H1 (cell line): ENCODE measurements at regions not wholly inside any gene's neighbourhood (a gene's known extent, or its start where the extent isn't known, plus 50 kb on each side); places are given as distances from the start of the nearest gene placed in this dataset.

ENCODE experiments used
- CTCF ChIA-PET: fragments of 300-600 bp; sonication (Branson Sonifier 250); formaldehyde crosslinking; loops from one replicate; lab custom pipeline; 2021; ENCODE audit not compliant: partially characterized antibody; lab: Charles Lee
- POLR2A ChIA-PET: fragments of 300-600 bp; sonication (Branson Sonifier 250); formaldehyde crosslinking; loops from one replicate; lab custom pipeline; 2021; ENCODE audit warnings: inconsistent platforms; ENCODE audit not compliant: partially characterized antibody; lab: Charles Lee
- DNase-seq, 2 experiments: peaks; one replicate each; pipeline versions ENCODE4 v3.0.0 to v3.0.0-alpha.2; 2010 to 2022; ENCODE audit warnings: low spot score in 2 of 2, low read depth in 1 of 2, mixed read lengths in 1 of 2
- FAIRE-seq: peaks from 2 replicates; lab custom pipeline; 2011; peaks lifted over from hg19 to GRCh38; lab: Jason Lieb, UNC
- H2AFZ ChIP-seq: 2 replicates; pipeline ENCODE4 v1.8.1; 2012; ENCODE audit warnings: low read length, inconsistent platforms
- H2AK5ac ChIP-seq: 2 replicates; pipeline ENCODE4 v1.6.1; 2013; ENCODE audit warnings: low read depth, low read length
- H2BK120ac ChIP-seq: replicated peaks from 2 replicates; pipeline ENCODE3; 2013; ENCODE audit warnings: low read depth, low read length, inconsistent platforms
- H2BK12ac ChIP-seq: 2 replicates; pipeline ENCODE4 v1.6.1; 2013; ENCODE audit warnings: low read depth, low read length
- H2BK15ac ChIP-seq: 2 replicates; pipeline ENCODE4 v1.6.1; 2013; ENCODE audit warnings: low read length
- H2BK20ac ChIP-seq: 2 replicates; pipeline ENCODE4 v1.6.1; 2013; ENCODE audit warnings: low read length
- H2BK5ac ChIP-seq: 2 replicates; pipeline ENCODE4 v1.6.1; 2013; ENCODE audit warnings: low read depth, low read length
- H3K14ac ChIP-seq: 2 replicates; pipeline ENCODE4 v1.6.1; 2013; ENCODE audit warnings: inconsistent platforms; ENCODE audit not compliant: insufficient read length
- H3K18ac ChIP-seq: 2 replicates; pipeline ENCODE4 v1.6.1; 2013; ENCODE audit warnings: low read length; ENCODE audit errors: extremely low read depth
- H3K23ac ChIP-seq: 2 replicates; pipeline ENCODE4 v1.6.1; 2013; ENCODE audit warnings: inconsistent platforms; ENCODE audit not compliant: insufficient read length
- H3K23me2 ChIP-seq: 2 replicates; pipeline ENCODE4 v1.6.1; 2013; ENCODE audit warnings: low read depth, low read length
- H3K27ac ChIP-seq: 2 replicates; pipeline ENCODE4 v1.6.1; 2011; ENCODE audit warnings: low read depth, low read length, inconsistent platforms
- H3K27me3 ChIP-seq, 4 experiments: replicated peaks in 1 of 4; 1 replicate in 1 of 4; 2 replicates in 3 of 4; pipeline versions ENCODE4 v1.6.1 to v1.8.1; 2011 to 2013; ENCODE audit warnings: low read length in 3 of 4, mild to moderate bottlenecking in 3 of 4, inconsistent platforms in 2 of 4, mixed read lengths in 2 of 4, moderate library complexity in 1 of 4; ENCODE audit not compliant: control insufficient read depth in 3 of 4, insufficient read depth in 3 of 4; ENCODE audit errors: extremely low read depth in 1 of 4
- H3K36me3 ChIP-seq, 4 experiments: 2 replicates each; pipeline versions ENCODE4 v1.6.1 to v1.8.1; 2011 to 2013; ENCODE audit warnings: mild to moderate bottlenecking in 4 of 4, low read length in 3 of 4, moderate library complexity in 2 of 4, control low read depth in 1 of 4, inconsistent platforms in 1 of 4; ENCODE audit not compliant: insufficient read depth in 4 of 4, control insufficient read depth in 2 of 4
- H3K4ac ChIP-seq: replicated peaks from 2 replicates; pipeline ENCODE3; 2013; ENCODE audit warnings: low read length, low read depth, mixed read lengths, inconsistent platforms; ENCODE audit not compliant: insufficient read length
- H3K4me1 ChIP-seq, 4 experiments: replicated peaks in 1 of 4; 1 replicate in 1 of 4; 2 replicates in 3 of 4; pipeline versions ENCODE4 v1.6.1 to v1.8.1; 2011 to 2013; ENCODE audit warnings: low read length in 3 of 4, inconsistent platforms in 2 of 4, mixed read lengths in 1 of 4; ENCODE audit not compliant: insufficient read depth in 4 of 4, control insufficient read depth in 3 of 4
- H3K4me2 ChIP-seq, 2 experiments: 2 replicates each; pipeline versions ENCODE4 v1.6.1 to v1.8.1; 2011 to 2013; ENCODE audit warnings: low read depth in 2 of 2, low read length in 2 of 2, control low read depth in 1 of 2, inconsistent platforms in 1 of 2, mild to moderate bottlenecking in 1 of 2; ENCODE audit not compliant: insufficient read depth in 1 of 2
- H3K4me3 ChIP-seq, 4 experiments: fragments of 200-600, 300-600 bp in 1 of 4; sonication (generic), shearing (Covaris generic), sonication (Bioruptor Twin) in 1 of 4; 2 replicates each; pipeline versions ENCODE4 v1.5.1 to v1.8.1; 2011 to 2016; ENCODE audit warnings: low read length in 4 of 4, low read depth in 3 of 4, control low read depth in 2 of 4, inconsistent platforms in 2 of 4, mild to moderate bottlenecking in 2 of 4, mixed read lengths in 1 of 4, moderate library complexity in 1 of 4; ENCODE audit not compliant: insufficient read depth in 2 of 4; ENCODE audit errors: extremely low read depth in 1 of 4
- H3K56ac ChIP-seq: replicated peaks from 2 replicates; pipeline ENCODE3; 2013; ENCODE audit warnings: low read depth, mild to moderate bottlenecking, mixed read lengths, low read length, inconsistent platforms; ENCODE audit not compliant: insufficient read length
- H3K79me1 ChIP-seq: 2 replicates; pipeline ENCODE4 v1.6.1; 2013; ENCODE audit warnings: low read depth, low read length, control low read depth
- H3K79me2 ChIP-seq, 2 experiments: 2 replicates each; pipeline versions ENCODE4 v1.6.1 to v1.8.1; 2012 to 2013; ENCODE audit warnings: low read length in 2 of 2, mild to moderate bottlenecking in 2 of 2, inconsistent platforms in 1 of 2; ENCODE audit not compliant: insufficient read depth in 2 of 2, control insufficient read depth in 1 of 2
- H3K9ac ChIP-seq, 4 experiments: replicated peaks in 1 of 4; 1 replicate in 1 of 4; 2 replicates in 3 of 4; pipeline versions ENCODE4 v1.6.1 to v1.8.1; 2011 to 2013; ENCODE audit warnings: low read depth in 3 of 4, low read length in 3 of 4, control low read depth in 2 of 4, mild to moderate bottlenecking in 2 of 4, moderate library complexity in 2 of 4, inconsistent platforms in 1 of 4; ENCODE audit errors: extremely low read depth in 1 of 4
- H3K9me3 ChIP-seq, 2 experiments: 2 replicates each; pipeline versions ENCODE4 v1.6.1 to v1.8.1; 2012 to 2013; ENCODE audit warnings: mild to moderate bottlenecking in 2 of 2, moderate library complexity in 2 of 2, control low read depth in 1 of 2, inconsistent platforms in 1 of 2, low read depth in 1 of 2, low read length in 1 of 2, mixed read lengths in 1 of 2; ENCODE audit not compliant: insufficient read depth in 2 of 2
- H4K20me1 ChIP-seq, 2 experiments: replicated peaks in 1 of 2; 2 replicates each; pipeline versions ENCODE3 to v1.8.1; 2011 to 2013; ENCODE audit warnings: inconsistent platforms in 2 of 2, low read length in 2 of 2, mild to moderate bottlenecking in 1 of 2; ENCODE audit not compliant: insufficient read depth in 2 of 2, control insufficient read depth in 1 of 2
- H4K5ac ChIP-seq: 2 replicates; pipeline ENCODE4 v1.6.1; 2013; ENCODE audit warnings: low read length, low read depth, mixed read lengths, inconsistent platforms; ENCODE audit not compliant: insufficient read length
- H4K8ac ChIP-seq: 2 replicates; pipeline ENCODE4 v1.8.0; 2013; ENCODE audit warnings: mild to moderate bottlenecking, moderate library complexity, low read length, inconsistent platforms; ENCODE audit not compliant: insufficient read depth; ENCODE audit errors: extremely low read depth
- H4K91ac ChIP-seq: replicated peaks from 2 replicates; pipeline ENCODE3; 2013; ENCODE audit warnings: low read length, mixed read lengths, inconsistent platforms; ENCODE audit not compliant: insufficient read length
- CREB1 ChIP-seq: IDR thresholded peaks from 2 replicates; pipeline ENCODE4 v1.6.1; 2012; ENCODE audit warnings: inconsistent platforms
- RAD21 ChIP-seq, 2 experiments: IDR thresholded peaks in 1 of 2; conservative IDR thresholded peaks in 1 of 2; 2 replicates each; pipeline ENCODE4 v1.6.1; 2011; ENCODE audit warnings: low read depth in 2 of 2, low read length in 2 of 2, improper control_type of control experiment in 1 of 2, inconsistent platforms in 1 of 2, mild to moderate bottlenecking in 1 of 2, moderate library complexity in 1 of 2
- SP1 ChIP-seq: IDR thresholded peaks from 2 replicates; pipeline ENCODE4 v1.6.1; 2011; ENCODE audit warnings: low read depth, low read length
- WGBS, 2 experiments: shearing (Covaris generic) in 1 of 2; methylation state at CpG; one replicate each; pipeline versions ENCODE4 v1.1.6 to v1.1.7; 2013 to 2015; ENCODE audit warnings: low lambda C conversion rate in 2 of 2, mixed read lengths in 2 of 2, inconsistent platforms in 1 of 2, low coverage in 1 of 2, missing lambda C conversion rate in 1 of 2; ENCODE audit not compliant: insufficient replicate concordance in 2 of 2, insufficient coverage in 1 of 2, insufficient read length in 1 of 2; ENCODE audit errors: extremely low coverage in 1 of 2, missing lambda C conversion rate in 1 of 2; 5-methylcytosine and 5-hydroxymethylcytosine counted together
- TF ChIP-seq, protein P1 (sequence below), 3 experiments: IDR thresholded peaks; 1 replicate in 2 of 3; 2 replicates in 1 of 3; pipeline versions ENCODE4 v1.5.1 to v1.6.1; 2011; ENCODE audit warnings: low read length in 3 of 3, mild to moderate bottlenecking in 3 of 3, inconsistent platforms in 2 of 3, low read depth in 1 of 3, moderate library complexity in 1 of 3; ENCODE audit not compliant: insufficient read depth in 1 of 3; ENCODE audit errors: control extremely low read depth in 1 of 3

DNA sequence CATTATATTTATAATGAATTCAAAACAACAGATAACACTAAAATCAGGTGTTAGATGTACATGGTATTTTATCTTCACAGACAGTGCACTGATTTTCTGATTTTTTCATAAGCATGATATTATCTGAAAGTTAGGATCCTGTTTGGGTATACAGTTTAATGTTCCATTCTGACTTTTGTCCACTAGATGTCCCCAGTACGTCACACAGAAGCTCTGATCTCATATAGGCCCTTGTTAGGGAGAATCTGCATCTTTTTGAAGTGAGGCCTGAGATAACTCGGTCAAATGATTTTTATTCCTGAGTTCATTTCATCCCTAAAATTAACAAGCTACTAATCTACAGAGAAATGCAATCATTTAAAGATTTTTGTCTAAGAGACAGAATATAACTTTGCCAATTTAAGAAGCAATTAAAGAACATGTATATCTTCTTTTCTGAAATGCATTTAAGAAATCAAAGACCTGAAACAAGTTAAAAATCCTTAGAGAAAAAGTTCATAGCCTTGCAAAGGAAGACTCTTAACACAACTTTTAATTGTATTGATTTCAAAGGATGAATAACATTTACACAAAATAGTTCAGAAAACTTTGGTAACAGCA lies 72.0 kb upstream of the TES start:
- H3K36me3 ChIP-seq = no peaks in the 10 kb centered on the region
- CTCF ChIA-PET = interaction anchor here (0.5 to 3.0 kb wide), 32 partner anchors 9 to 911 kb away, joined by 3 to 20 read pairs (median 3); no protein-coding TSS in a partner anchor
- TF ChIP-seq, protein P1, sequence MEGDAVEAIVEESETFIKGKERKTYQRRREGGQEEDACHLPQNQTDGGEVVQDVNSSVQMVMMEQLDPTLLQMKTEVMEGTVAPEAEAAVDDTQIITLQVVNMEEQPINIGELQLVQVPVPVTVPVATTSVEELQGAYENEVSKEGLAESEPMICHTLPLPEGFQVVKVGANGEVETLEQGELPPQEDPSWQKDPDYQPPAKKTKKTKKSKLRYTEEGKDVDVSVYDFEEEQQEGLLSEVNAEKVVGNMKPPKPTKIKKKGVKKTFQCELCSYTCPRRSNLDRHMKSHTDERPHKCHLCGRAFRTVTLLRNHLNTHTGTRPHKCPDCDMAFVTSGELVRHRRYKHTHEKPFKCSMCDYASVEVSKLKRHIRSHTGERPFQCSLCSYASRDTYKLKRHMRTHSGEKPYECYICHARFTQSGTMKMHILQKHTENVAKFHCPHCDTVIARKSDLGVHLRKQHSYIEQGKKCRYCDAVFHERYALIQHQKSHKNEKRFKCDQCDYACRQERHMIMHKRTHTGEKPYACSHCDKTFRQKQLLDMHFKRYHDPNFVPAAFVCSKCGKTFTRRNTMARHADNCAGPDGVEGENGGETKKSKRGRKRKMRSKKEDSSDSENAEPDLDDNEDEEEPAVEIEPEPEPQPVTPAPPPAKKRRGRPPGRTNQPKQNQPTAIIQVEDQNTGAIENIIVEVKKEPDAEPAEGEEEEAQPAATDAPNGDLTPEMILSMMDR (IDR thresholded peaks at IDR 0.05; ENCODE audit: control extremely low read depth in 1 of 3, insufficient read depth in 1 of 3, low read depth in 1 of 3, low read length in 3 of 3) = peak in 2 of 3 experiments; percentile 59 to 70; a peak in 3 of 4 replicates
- TF ChIP-seq RAD21 (IDR thresholded peaks at IDR 0.05 in 1 of 2, conservative IDR thresholded peaks at IDR 0.05 in 1 of 2; ENCODE audit: low read depth in 2 of 2, low read length in 2 of 2) = peak; percentile 82 to 84
- no peak for TF ChIP-seq SP1
- TF ChIP-seq CREB1 = peak; percentile 63

More for the DNA sequence above, 72.0 kb upstream of the TES start:
- no peaks in the 10 kb centered on the region for H3K23me2 ChIP-seq
- no peak overlapping the region for H4K91ac ChIP-seq
- H4K20me1 ChIP-seq = no peaks in the 10 kb centered on the region
- H3K27me3 ChIP-seq = no peaks in the 10 kb centered on the region
- H2BK20ac ChIP-seq = no peak overlapping the region
- no peak overlapping the region for H2BK5ac ChIP-seq
- WGBS, 2 experiments = 35% methylated on average over 2 of the region's 2 CpGs; no CpG with 5 or more reads in 1 of the 2 experiments
- no peak overlapping the region for H3K4me3 ChIP-seq
- H3K23ac ChIP-seq = no peak overlapping the region
- H3K79me2 ChIP-seq = no peaks in the 10 kb centered on the region
- H3K79me1 ChIP-seq = no peaks in the 10 kb centered on the region
- no peak overlapping the region for H4K5ac ChIP-seq
- H3K18ac ChIP-seq = no peak overlapping the region
- no peak overlapping the region for H2BK12ac ChIP-seq
- H3K14ac ChIP-seq = no peak overlapping the region
- H3K56ac ChIP-seq = no peak overlapping the region
- H2BK120ac ChIP-seq = no peak overlapping the region
- H2AFZ ChIP-seq = no peak overlapping the region
- H3K9ac ChIP-seq = no peak overlapping the region
- H2AK5ac ChIP-seq = no peak overlapping the region
- DNase-seq = no peak
- H4K8ac ChIP-seq = no peak overlapping the region
- H3K4me2 ChIP-seq = no peak overlapping the region
- H3K4me1 ChIP-seq = no peaks in the 10 kb centered on the region
- H2BK15ac ChIP-seq = no peak overlapping the region
- H3K27ac ChIP-seq = no peak overlapping the region
- H3K4ac ChIP-seq = no peak overlapping the region
- FAIRE-seq = peak; percentile 77
- POLR2A ChIA-PET = no interaction called here
- no peaks in the 10 kb centered on the region for H3K9me3 ChIP-seq
